Rectal smooth muscle tissue (tissue), 1 donor: ENCODE measurements at regions not wholly inside any gene's neighbourhood (a gene's known extent, or its start where the extent isn't known, plus 50 kb on each side); places are given as distances from the start of the nearest gene placed in this dataset.
"Not testable (repeated sequence)": the region's sequence is repeated elsewhere in the genome, so short reads cannot be mapped to it uniquely, and the experiment has no call there.

Source experiments
- H3K27ac ChIP-seq: one replicate; pipeline ENCODE4 v1.7.0; 2013; ENCODE audit warnings: low read depth, low read length, inconsistent platforms
- H3K27me3 ChIP-seq: one replicate; pipeline ENCODE4 v1.7.0; 2013; ENCODE audit warnings: low read length; ENCODE audit not compliant: control insufficient read depth, insufficient read depth
- H3K36me3 ChIP-seq: one replicate; pipeline ENCODE4 v1.7.0; 2013; ENCODE audit warnings: low read length; ENCODE audit not compliant: control insufficient read depth, insufficient read depth
- H3K4me1 ChIP-seq: one replicate; pipeline ENCODE4 v1.7.0; 2013; ENCODE audit warnings: low read length; ENCODE audit not compliant: control insufficient read depth, insufficient read depth
- H3K4me3 ChIP-seq: one replicate; pipeline ENCODE4 v1.7.0; 2013; ENCODE audit warnings: low read length
- H3K9ac ChIP-seq: one replicate; pipeline ENCODE4 v1.7.0; 2013; ENCODE audit warnings: low read length

GRCh38 chr5:28329176-28329575 lies 1290.8 kb upstream of the CDH9 start:
- Histone ChIP-seq H3K9ac (no peak overlapping the region), H3K27ac (no peak overlapping the region), H3K4me3 (no peak overlapping the region), H3K27me3 (no peaks in the 10 kb centered on the region), H3K4me1 (no peaks in the 10 kb centered on the region), H3K36me3 (no peaks in the 10 kb centered on the region)

- Histone ChIP-seq H3K27me3 (no peaks in the 10 kb centered on the region), H3K4me3 (no peak overlapping the region), H3K36me3 (no peaks in the 10 kb centered on the region), H3K9ac (no peak overlapping the region), H3K4me1 (no peaks in the 10 kb centered on the region), H3K27ac (no peak overlapping the region)
These were observed 1290.3 kb upstream of the CDH9 start for GRCh38 chr5:28328681-28329080.

GRCh38 chr5:28324174-28324573 lies 1285.8 kb upstream of the CDH9 start:
- Histone ChIP-seq H3K4me1 (no peaks in the 10 kb centered on the region), H3K27me3 (no peaks in the 10 kb centered on the region), H3K36me3 (no peaks in the 10 kb centered on the region), H3K4me3 (no peak overlapping the region), H3K9ac (no peak overlapping the region), H3K27ac (no peak overlapping the region)

DNA sequence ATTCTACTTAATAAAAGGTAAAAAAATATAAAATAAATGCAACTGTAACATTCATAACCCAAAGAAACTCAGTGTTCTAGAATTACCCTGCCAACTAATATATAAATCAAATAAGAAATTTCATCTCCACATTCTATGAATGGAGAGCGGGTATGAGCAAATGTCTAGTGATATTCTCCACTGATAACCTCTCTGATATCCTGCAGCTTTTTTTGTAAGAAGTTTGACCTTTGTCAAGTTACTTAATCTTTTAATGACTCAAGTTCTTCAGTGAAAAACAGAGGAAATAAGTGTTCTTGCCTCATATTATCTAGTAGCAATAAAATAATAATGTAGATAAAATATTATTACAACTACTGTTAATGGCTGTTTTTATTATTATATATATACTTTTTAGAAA lies 1275.6 kb upstream of the CDH9 start:
- no peaks in the 10 kb centered on the region for H3K36me3 ChIP-seq

GRCh38 chr5:28313321-28313951 lies 1275.0 kb upstream of the CDH9 start:
- no peak overlapping the region for H3K9ac ChIP-seq
- H3K27ac ChIP-seq = no peak overlapping the region
- H3K4me3 ChIP-seq = no peak overlapping the region
- no peaks in the 10 kb centered on the region for H3K4me1 ChIP-seq
- H3K36me3 ChIP-seq = no peaks in the 10 kb centered on the region
- no peaks in the 10 kb centered on the region for H3K27me3 ChIP-seq

More for the DNA sequence above, 1275.6 kb upstream of the CDH9 start:
- Histone ChIP-seq H3K27me3 (no peaks in the 10 kb centered on the region), H3K27ac (no peak overlapping the region), H3K4me1 (no peaks in the 10 kb centered on the region), H3K4me3 (no peak overlapping the region), H3K9ac (no peak overlapping the region)

DNA sequence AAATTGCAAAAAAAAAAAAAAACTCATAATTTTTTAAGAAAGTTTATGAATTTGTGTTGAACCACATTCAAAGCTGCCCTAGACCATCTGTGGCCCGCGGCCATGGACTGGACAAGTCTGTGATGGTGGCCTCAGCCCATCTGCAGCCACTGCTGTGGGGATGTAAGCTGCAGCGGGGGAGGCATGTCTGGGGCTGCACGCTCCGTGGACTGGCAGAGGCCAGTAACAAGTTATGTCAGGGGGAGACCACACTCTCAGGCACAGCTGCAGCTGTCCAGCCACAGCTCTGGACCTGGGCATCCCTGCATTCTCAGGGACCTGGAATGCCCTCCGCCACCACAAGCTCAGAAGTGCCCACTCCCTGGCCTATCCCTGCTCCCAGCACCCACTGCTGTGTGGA lies 1272.3 kb upstream of the CDH9 start:
- H3K36me3 ChIP-seq = no peaks in the 10 kb centered on the region
- no peak overlapping the region for H3K4me3 ChIP-seq
- H3K9ac ChIP-seq = no peak overlapping the region
- H3K27ac ChIP-seq = no peak overlapping the region
- H3K27me3 ChIP-seq = no peaks in the 10 kb centered on the region
- no peaks in the 10 kb centered on the region for H3K4me1 ChIP-seq

- H3K27me3 ChIP-seq = no peaks in the 10 kb centered on the region
- no peaks in the 10 kb centered on the region for H3K36me3 ChIP-seq
- no peak overlapping the region for H3K9ac ChIP-seq
- no peaks in the 10 kb centered on the region for H3K4me1 ChIP-seq
- no peak overlapping the region for H3K4me3 ChIP-seq
- H3K27ac ChIP-seq = no peak overlapping the region
These were observed 1267.5 kb upstream of the CDH9 start for GRCh38 chr5:28305891-28306290.

DNA sequence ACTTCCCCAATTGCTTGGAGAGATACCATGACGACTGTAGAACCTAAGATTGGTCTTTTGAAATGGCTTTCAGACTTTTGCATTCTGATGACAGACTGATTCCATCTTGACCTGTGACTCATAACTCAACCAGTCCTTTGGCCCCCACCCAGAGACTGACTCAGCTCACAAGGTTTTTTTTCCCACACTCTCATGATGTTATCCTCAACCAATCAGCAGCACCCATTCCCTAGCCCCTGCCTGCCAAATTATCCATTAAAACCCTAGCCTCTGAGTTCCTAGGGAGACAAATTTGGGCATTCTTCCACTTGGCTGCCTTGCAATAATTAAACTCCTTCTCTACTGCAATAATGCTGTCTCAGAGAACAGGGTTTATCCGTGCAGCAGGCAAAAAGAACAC lies 1263.3 kb upstream of the CDH9 start:
- no peak overlapping the region for H3K4me3 ChIP-seq
- no peaks in the 10 kb centered on the region for H3K4me1 ChIP-seq
- H3K27me3 ChIP-seq = no peaks in the 10 kb centered on the region
- H3K9ac ChIP-seq = no peak overlapping the region
- H3K36me3 ChIP-seq = no peaks in the 10 kb centered on the region
- no peak overlapping the region for H3K27ac ChIP-seq

- Histone ChIP-seq H3K4me3 (no peak overlapping the region), H3K4me1 (no peaks in the 10 kb centered on the region), H3K27me3 (no peaks in the 10 kb centered on the region), H3K27ac (no peak overlapping the region), H3K36me3 (no peaks in the 10 kb centered on the region), H3K9ac (no peak overlapping the region)
These were observed 1258.0 kb upstream of the CDH9 start for GRCh38 chr5:28296254-28297013.

DNA sequence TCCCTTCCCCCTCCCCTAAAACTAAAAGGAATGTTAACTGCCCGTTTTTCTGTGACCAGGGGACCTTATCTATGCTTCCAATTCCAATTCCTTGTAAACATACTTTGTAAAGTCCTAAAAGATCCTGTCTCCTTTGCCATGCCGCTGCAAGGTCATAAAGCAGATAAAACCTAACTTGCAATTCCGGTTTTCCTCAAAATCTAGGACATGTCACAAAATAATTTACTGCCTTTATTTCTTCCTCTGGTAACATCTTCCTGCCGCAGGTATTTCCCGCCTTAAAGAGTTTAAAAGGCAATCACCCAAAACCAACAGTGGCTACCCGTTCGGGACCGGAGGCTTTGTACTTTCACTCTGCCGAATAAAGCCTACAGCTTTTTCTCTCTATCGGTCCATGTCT lies 1248.6 kb upstream of the CDH9 start:
- not testable (repeated sequence) for H3K27ac ChIP-seq, H3K4me1 ChIP-seq, H3K27me3 ChIP-seq, H3K4me3 ChIP-seq, H3K9ac ChIP-seq, H3K36me3 ChIP-seq

DNA sequence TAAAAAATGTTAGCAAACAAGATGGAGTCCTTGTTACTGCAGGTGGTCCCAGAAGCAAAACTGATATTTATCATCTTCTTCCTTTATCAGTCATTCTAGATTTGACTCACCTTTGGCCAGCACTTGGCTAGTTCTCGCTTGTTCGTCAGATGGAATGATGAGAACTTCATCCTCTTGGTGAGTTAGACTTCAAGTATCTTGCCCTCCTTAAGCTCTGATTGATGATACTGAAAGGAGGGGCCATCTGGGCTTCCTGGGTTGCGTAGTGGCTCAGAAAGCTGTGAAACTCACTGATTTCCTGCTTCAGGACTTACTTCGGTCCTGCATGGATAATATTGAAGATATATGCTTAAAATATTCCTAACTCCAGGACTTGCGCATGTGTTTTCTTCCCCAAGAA lies 1248.2 kb upstream of the CDH9 start:
- no peaks in the 10 kb centered on the region for H3K36me3 ChIP-seq
- no peak overlapping the region for H3K4me3 ChIP-seq
- H3K27ac ChIP-seq = no peak overlapping the region
- no peaks in the 10 kb centered on the region for H3K27me3 ChIP-seq
- no peak overlapping the region for H3K9ac ChIP-seq
- no peaks in the 10 kb centered on the region for H3K4me1 ChIP-seq

GRCh38 chr5:28284788-28285187 lies 1246.4 kb upstream of the CDH9 start:
- H3K9ac ChIP-seq = no peak overlapping the region
- H3K27ac ChIP-seq = no peak overlapping the region
- H3K27me3 ChIP-seq = no peaks in the 10 kb centered on the region
- H3K4me1 ChIP-seq = no peaks in the 10 kb centered on the region
- H3K36me3 ChIP-seq = no peaks in the 10 kb centered on the region
- no peak overlapping the region for H3K4me3 ChIP-seq

GRCh38 chr5:28281351-28281750 lies 1243.0 kb upstream of the CDH9 start:
- H3K27me3 ChIP-seq = no peaks in the 10 kb centered on the region
- H3K36me3 ChIP-seq = no peaks in the 10 kb centered on the region
- no peak overlapping the region for H3K4me3 ChIP-seq
- no peak overlapping the region for H3K9ac ChIP-seq
- H3K4me1 ChIP-seq = no peaks in the 10 kb centered on the region
- H3K27ac ChIP-seq = no peak overlapping the region
